K562 (cell line): ENCODE measurements at regions not wholly inside any gene's neighbourhood (a gene's known extent, or its start where the extent isn't known, plus 50 kb on each side); places are given as distances from the start of the nearest gene placed in this dataset.

Experiments
- ATAC-seq: fragments of 200-7000 bp; cut with Tn5 transposase; 3 replicates; pipeline ENCODE4 v1.9.1; 2020; ENCODE audit warnings: moderate library complexity
- BruUV-seq: library from RNA; stranded (reverse); fragments of 400-500 nt; replicated peaks from 2 replicates; lab custom pipeline; 2021; lab: Mats Ljungman, UMichigan
- CTCF ChIA-PET: fragments of 300-600 bp; formaldehyde crosslinking; extraction: SDS; loops from one replicate; lab custom pipeline; 2021; ENCODE audit warnings: low intra/inter-chr PET ratio; lab: Yijun Ruan, JAX
- POLR2A ChIA-PET: fragments of 300-600, 350-650 bp; sonication (Branson Sonifier 250); formaldehyde crosslinking; extraction: SDS; loops from one replicate; lab custom pipeline; 2021; ENCODE audit warnings: antibody characterized with exemption, inconsistent platforms; lab: Yijun Ruan, JAX
- DNase-seq, 4 experiments: peaks; one replicate each; pipeline versions ENCODE4 v3.0.0 to v3.0.0-alpha.2; 2011 to 2018; ENCODE audit warnings: low spot score in 3 of 4, mixed read lengths in 3 of 4; ENCODE audit errors: extremely low read depth in 1 of 4
- FAIRE-seq: peaks from 2 replicates; lab custom pipeline; 2011; peaks lifted over from hg19 to GRCh38; lab: Jason Lieb, UNC
- H2AFZ ChIP-seq: 2 replicates; pipeline ENCODE4 v1.6.0; 2011; ENCODE audit warnings: low read depth, low read length, control low read depth, inconsistent platforms
- H3K27ac ChIP-seq: fragments of 200-600 bp; 3 replicates; pipeline ENCODE4 v1.8.0; 2011; ENCODE audit warnings: low read depth, mild to moderate bottlenecking, control low read depth, inconsistent platforms, low read length, moderate library complexity, mixed read lengths; ENCODE audit errors: extremely low read depth
- H3K27me3 ChIP-seq, 2 experiments: fragments of 300-600 bp in 1 of 2; 2 replicates in 1 of 2; 3 replicates in 1 of 2; pipeline versions ENCODE4 v1.6.0 to v1.8.0; 2011; ENCODE audit warnings: inconsistent platforms in 2 of 2, low read length in 2 of 2, mild to moderate bottlenecking in 1 of 2, mixed read lengths in 1 of 2, moderate library complexity in 1 of 2; ENCODE audit not compliant: control insufficient read depth in 2 of 2, insufficient read depth in 2 of 2
- H3K36me3 ChIP-seq: fragments of 300-600 bp; 3 replicates; pipeline ENCODE4 v1.8.0; 2011; ENCODE audit warnings: mild to moderate bottlenecking, low read length, inconsistent platforms; ENCODE audit not compliant: control insufficient read depth, insufficient read depth
- H3K4me1 ChIP-seq, 2 experiments: fragments of 200-600 bp in 1 of 2; replicated peaks in 1 of 2; 2 replicates in 1 of 2; 3 replicates in 1 of 2; pipeline versions ENCODE4 v1.5.1 to v1.8.0; 2011; ENCODE audit warnings: inconsistent platforms in 2 of 2, low read length in 2 of 2, mild to moderate bottlenecking in 1 of 2, mixed read lengths in 1 of 2, moderate library complexity in 1 of 2; ENCODE audit not compliant: control insufficient read depth in 2 of 2, insufficient read depth in 2 of 2
- H3K4me2 ChIP-seq: 2 replicates; pipeline ENCODE4 v1.6.1; 2011; ENCODE audit warnings: low read length, control low read depth, inconsistent platforms, mixed read lengths; ENCODE audit not compliant: insufficient read depth
- H3K4me3 ChIP-seq: fragments of 200-600 bp; sonication (generic), shearing (Covaris generic); 2 replicates; pipeline ENCODE4 v1.5.1; 2016; ENCODE audit warnings: control low read depth, inconsistent platforms
- H3K79me2 ChIP-seq: fragments of 200-600 bp; 3 replicates; pipeline ENCODE4 v1.8.0; 2011; ENCODE audit warnings: low read length, inconsistent platforms; ENCODE audit not compliant: control insufficient read depth, insufficient read depth
- H3K9ac ChIP-seq, 2 experiments: 2 replicates each; pipeline versions ENCODE4 v1.6.0 to v1.6.1; 2011; ENCODE audit warnings: low read depth in 2 of 2, low read length in 2 of 2, control low read depth in 1 of 2, inconsistent platforms in 1 of 2, mild to moderate bottlenecking in 1 of 2, mixed read lengths in 1 of 2; ENCODE audit not compliant: insufficient read depth in 1 of 2
- H3K9me1 ChIP-seq: one replicate; pipeline ENCODE4 v1.6.0; 2011; ENCODE audit warnings: inconsistent platforms, mild to moderate bottlenecking, low read length, moderate library complexity; ENCODE audit not compliant: control insufficient read depth, insufficient read depth
- H3K9me3 ChIP-seq: replicated peaks from 2 replicates; pipeline ENCODE4 v1.5.1; 2011; ENCODE audit warnings: low read depth, low read length, inconsistent platforms; ENCODE audit not compliant: control insufficient read depth, insufficient read depth
- H4K20me1 ChIP-seq: replicated peaks from 2 replicates; pipeline ENCODE4 v1.6.1; 2011; ENCODE audit warnings: low read length, inconsistent platforms, mixed read lengths; ENCODE audit not compliant: control insufficient read depth, insufficient read depth
- CBX5 ChIP-seq: IDR thresholded peaks from 2 replicates; pipeline ENCODE4 v1.6.1; 2014; ENCODE audit warnings: low read depth, borderline replicate concordance
- CHD7 ChIP-seq: fragments of 200-600 bp; sonication (generic); IDR thresholded peaks from one replicate; pipeline ENCODE4 v1.6.1; 2012; ENCODE audit warnings: mild to moderate bottlenecking, low read depth, low read length, inconsistent platforms
- JUN ChIP-seq, 2 experiments: sonication (generic) in 1 of 2; formaldehyde crosslinking in 1 of 2; IDR thresholded peaks; 2 replicates each; pipeline versions ENCODE4 v1.6.1 to v1.8.0; 2012 to 2022; ENCODE audit warnings: borderline replicate concordance in 2 of 2, mild to moderate bottlenecking in 2 of 2, improper control_type of control experiment in 1 of 2, low read depth in 1 of 2, low read length in 1 of 2, missing genetic modification reagents in 1 of 2
- ZNF274 ChIP-seq: IDR thresholded peaks from 2 replicates; pipeline ENCODE4 v1.6.1; 2011; ENCODE audit warnings: low read depth, mild to moderate bottlenecking, low read length, moderate library complexity, borderline replicate concordance
- ZNF347 ChIP-seq: fragments of 450-650 bp; formaldehyde crosslinking; IDR thresholded peaks from 2 replicates; pipeline ENCODE4 v1.4.0; 2020; ENCODE audit warnings: low read depth, mild to moderate bottlenecking, moderate library complexity
- ZNF79 ChIP-seq: fragments of 250-450 bp; sonication (Bioruptor Pico); IDR thresholded peaks from 2 replicates; pipeline ENCODE4 v1.4.0; 2020; ENCODE audit warnings: low read depth, mild to moderate bottlenecking, moderate library complexity
- WGBS: fragments of 100-300 bp; shearing (Covaris generic); methylation state at CpG from one replicate; pipeline ENCODE4 v1.1.6; 2016; ENCODE audit warnings: low coverage, mixed read lengths; ENCODE audit not compliant: insufficient coverage; ENCODE audit errors: missing lambda C conversion rate; 5-methylcytosine and 5-hydroxymethylcytosine counted together
- in situ Hi-C: fragments of 300-500 bp; cut with MboI; formaldehyde crosslinking; loops from 4 replicates; pipeline ENCODE4 v1.15.0; 2018; ENCODE audit warnings: inconsistent platforms, mixed read lengths
- intact Hi-C: fragments of 100-400 bp; cut with micrococcal nuclease; formaldehyde crosslinking; loops from 2 replicates; pipeline ENCODE4 v1.14.2; 2022

- DNase-seq (no peak), ATAC-seq (no peak)
- BruUV-seq, result no TSS peak
- TF ChIP-seq ZNF79 (CRISPR knock-in tag) (no peak), CBX5 (no peak), CHD7 (no peak), ZNF274 (0 out of 2 replicates have a peak, but pooled peaks have one; percentile 1), ZNF347 (CRISPR knock-in tag) (no peak), JUN (IDR thresholded peaks at IDR 0.05; ENCODE audit: borderline replicate concordance, low read depth, low read length) (no peak), JUN (CRISPR knock-in tag; IDR thresholded peaks at IDR 0.05; ENCODE audit: borderline replicate concordance) (no peak)
- TF ChIP-seq, all 486 proteins: peak for 1
- Histone ChIP-seq H3K4me3 (no peak overlapping the region), H4K20me1 (no peaks in the 10 kb centered on the region), H3K79me2 (no peaks in the 10 kb centered on the region), H3K9me3 (no peaks in the 10 kb centered on the region), H3K27me3 (no peaks in the 10 kb centered on the region), H3K9ac (no peak overlapping the region), H3K27ac (no peak overlapping the region), H2AFZ (no peak overlapping the region), H3K4me2 (no peak overlapping the region; the same call in 1 of the 2 replicates), H3K36me3 (no peaks in the 10 kb centered on the region), H3K4me1 (no peaks in the 10 kb centered on the region), H3K9me1 (no peaks in the 10 kb centered on the region)
- no peak for FAIRE-seq
- ChIA-PET POLR2A (interaction anchor here (0.9 kb wide), 1 partner anchor 19 kb away, joined by 3 read pairs; no protein-coding TSS in a partner anchor), CTCF (interaction anchor here (3.7 kb wide), 1 partner anchor 86 kb away, joined by 13 read pairs; no protein-coding TSS in a partner anchor)
- 23% methylated on average over 3 of the region's 3 CpGs for WGBS
- intact Hi-C loops, result loop anchor here (2.0 kb wide), 1 partner anchor 939 kb away; no protein-coding TSS in a partner anchor
- in situ Hi-C loops, result no loop called here
Observed at GRCh38 chr7:8363407-8364015, 69.9 kb upstream of the NXPH1 start.
